ENCODE measurements at regions not wholly inside any gene's neighbourhood (a gene's known extent, or its start where the extent isn't known, plus 50 kb on each side); places are given as distances from the start of the nearest gene placed in this dataset.

GRCh38 chr3:118809696-118810498 lies 224.7 kb downstream of the IGSF11 start:
- no peaks in the 10 kb centered on the region for H3K27me3 Mint-ChIP-seq (ENCODE audit: insufficient read depth, unreplicated experiment)
- H3K27me3 ChIP-seq (replicated peaks; ENCODE audit: control insufficient read depth, insufficient read depth, low read length), result no peaks in the 10 kb centered on the region
- no peak overlapping the region for H3K27ac Mint-ChIP-seq (ENCODE audit: unreplicated experiment)
- H3K4me1 ChIP-seq, result no peaks in the 10 kb centered on the region
- CTCF ChIA-PET, result no interaction called here
- no peaks in the 10 kb centered on the region for H3K9me3 Mint-ChIP-seq (ENCODE audit: unreplicated experiment)
- no peak for DNase-seq
- no peaks in the 10 kb centered on the region for H3K36me3 Mint-ChIP-seq (ENCODE audit: insufficient read depth, unreplicated experiment)
- no peak overlapping the region for H3K4me3 Mint-ChIP-seq (ENCODE audit: unreplicated experiment)
- H3K4me3 ChIP-seq (ENCODE audit: low read depth, low read length), result no peak overlapping the region
- POLR2A ChIA-PET, result no interaction called here
- H3K4me1 Mint-ChIP-seq (ENCODE audit: low read depth, unreplicated experiment), result no peaks in the 10 kb centered on the region
- TF ChIP-seq, protein P1, sequence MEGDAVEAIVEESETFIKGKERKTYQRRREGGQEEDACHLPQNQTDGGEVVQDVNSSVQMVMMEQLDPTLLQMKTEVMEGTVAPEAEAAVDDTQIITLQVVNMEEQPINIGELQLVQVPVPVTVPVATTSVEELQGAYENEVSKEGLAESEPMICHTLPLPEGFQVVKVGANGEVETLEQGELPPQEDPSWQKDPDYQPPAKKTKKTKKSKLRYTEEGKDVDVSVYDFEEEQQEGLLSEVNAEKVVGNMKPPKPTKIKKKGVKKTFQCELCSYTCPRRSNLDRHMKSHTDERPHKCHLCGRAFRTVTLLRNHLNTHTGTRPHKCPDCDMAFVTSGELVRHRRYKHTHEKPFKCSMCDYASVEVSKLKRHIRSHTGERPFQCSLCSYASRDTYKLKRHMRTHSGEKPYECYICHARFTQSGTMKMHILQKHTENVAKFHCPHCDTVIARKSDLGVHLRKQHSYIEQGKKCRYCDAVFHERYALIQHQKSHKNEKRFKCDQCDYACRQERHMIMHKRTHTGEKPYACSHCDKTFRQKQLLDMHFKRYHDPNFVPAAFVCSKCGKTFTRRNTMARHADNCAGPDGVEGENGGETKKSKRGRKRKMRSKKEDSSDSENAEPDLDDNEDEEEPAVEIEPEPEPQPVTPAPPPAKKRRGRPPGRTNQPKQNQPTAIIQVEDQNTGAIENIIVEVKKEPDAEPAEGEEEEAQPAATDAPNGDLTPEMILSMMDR (IDR thresholded peaks at IDR 0.05; ENCODE audit: insufficient read depth in 1 of 2, low read depth in 1 of 2, low read length in 1 of 2, severe bottlenecking in 1 of 2, unreplicated experiment in 1 of 2), result no peak
- intact Hi-C loops (cut with micrococcal nuclease; ENCODE audit: unreplicated experiment), result no loop called here
- H3K36me3 ChIP-seq (ENCODE audit: control insufficient read depth, insufficient read depth, low read length), result no peaks in the 10 kb centered on the region
- BruUV-seq (replicated peaks), result no TSS peak
- H3K9me3 ChIP-seq, result no peaks in the 10 kb centered on the region

DNA sequence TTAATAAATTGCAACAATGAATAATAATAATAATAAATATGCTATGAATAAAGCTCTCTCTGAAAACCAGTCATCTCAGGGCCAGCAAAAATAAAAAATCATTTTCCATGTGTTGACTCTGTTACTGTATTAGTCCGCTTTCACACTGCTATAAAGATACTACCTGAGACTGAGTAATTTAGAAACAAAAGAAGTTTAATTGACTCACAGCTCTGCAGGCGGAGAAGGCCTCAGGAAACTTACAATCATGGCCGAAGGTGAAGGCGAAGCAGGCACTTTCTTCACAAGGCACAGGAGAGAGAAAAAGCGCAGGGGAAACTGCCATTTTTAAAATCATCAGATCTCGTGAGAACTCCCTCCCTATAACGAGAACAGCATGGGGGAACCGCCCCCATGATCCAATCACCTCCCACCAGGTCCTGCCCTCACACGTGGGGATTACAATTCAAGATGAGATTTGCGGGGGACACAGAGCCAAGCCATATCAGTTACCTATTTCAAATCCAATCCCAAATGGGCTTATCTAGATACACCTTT lies 224.1 kb downstream of the IGSF11 start:
- Mint-ChIP-seq H3K9me3 (ENCODE audit: unreplicated experiment) (peaks cover 4% of the 10 kb centered on the region), H3K27ac (ENCODE audit: unreplicated experiment) (no peak overlapping the region), H3K27me3 (ENCODE audit: insufficient read depth, unreplicated experiment) (no peaks in the 10 kb centered on the region), H3K4me3 (ENCODE audit: unreplicated experiment) (no peak overlapping the region), H3K36me3 (ENCODE audit: insufficient read depth, unreplicated experiment) (no peaks in the 10 kb centered on the region), H3K4me1 (ENCODE audit: low read depth, unreplicated experiment) (no peaks in the 10 kb centered on the region)
- BruUV-seq (replicated peaks), result no TSS peak
- no peaks in the 10 kb centered on the region for H3K9me3 ChIP-seq
- DNase-seq, result no peak
- POLR2A ChIA-PET, result no interaction called here
- TF ChIP-seq, protein P1 (IDR thresholded peaks at IDR 0.05; ENCODE audit: insufficient read depth in 1 of 2, low read depth in 1 of 2, low read length in 1 of 2, severe bottlenecking in 1 of 2, unreplicated experiment in 1 of 2), result no peak
- no peaks in the 10 kb centered on the region for H3K36me3 ChIP-seq (ENCODE audit: control insufficient read depth, insufficient read depth, low read length)
- CTCF ChIA-PET, result no interaction called here
- H3K27me3 ChIP-seq (replicated peaks; ENCODE audit: control insufficient read depth, insufficient read depth, low read length), result no peaks in the 10 kb centered on the region
- no peak overlapping the region for H3K4me3 ChIP-seq (ENCODE audit: low read depth, low read length)
- H3K4me1 ChIP-seq, result no peaks in the 10 kb centered on the region
- intact Hi-C loops (cut with micrococcal nuclease; ENCODE audit: unreplicated experiment), result no loop called here

GRCh38 chr3:118811236-118811732 lies 223.4 kb downstream of the IGSF11 start:
- Histone ChIP-seq H3K36me3 (ENCODE audit: control insufficient read depth, insufficient read depth, low read length) (no peaks in the 10 kb centered on the region), H3K4me3 (ENCODE audit: low read depth, low read length) (no peak overlapping the region), H3K27me3 (replicated peaks; ENCODE audit: control insufficient read depth, insufficient read depth, low read length) (no peaks in the 10 kb centered on the region), H3K9me3 (no peaks in the 10 kb centered on the region), H3K4me1 (no peaks in the 10 kb centered on the region)
- intact Hi-C loops (cut with micrococcal nuclease; ENCODE audit: unreplicated experiment), result no loop called here
- CTCF ChIA-PET, result no interaction called here
- DNase-seq, result no peak
- no peaks in the 10 kb centered on the region for H3K27me3 Mint-ChIP-seq (ENCODE audit: insufficient read depth, unreplicated experiment)
- no peak overlapping the region for H3K4me3 Mint-ChIP-seq (ENCODE audit: unreplicated experiment)
- peaks cover 11% of the 10 kb centered on the region for H3K9me3 Mint-ChIP-seq (ENCODE audit: unreplicated experiment)
- POLR2A ChIA-PET, result no interaction called here
- H3K4me1 Mint-ChIP-seq (ENCODE audit: low read depth, unreplicated experiment), result no peaks in the 10 kb centered on the region
- no peaks in the 10 kb centered on the region for H3K36me3 Mint-ChIP-seq (ENCODE audit: insufficient read depth, unreplicated experiment)
- no peak overlapping the region for H3K27ac Mint-ChIP-seq (ENCODE audit: unreplicated experiment)
- TF ChIP-seq, protein P1 (IDR thresholded peaks at IDR 0.05; ENCODE audit: insufficient read depth in 1 of 2, low read depth in 1 of 2, low read length in 1 of 2, severe bottlenecking in 1 of 2, unreplicated experiment in 1 of 2), result no peak
- no TSS peak for BruUV-seq (replicated peaks)
